ENCODE measurements at regions not wholly inside any gene's neighbourhood (a gene's known extent, or its start where the extent isn't known, plus 50 kb on each side); places are given as distances from the start of the nearest gene placed in this dataset.

DNA sequence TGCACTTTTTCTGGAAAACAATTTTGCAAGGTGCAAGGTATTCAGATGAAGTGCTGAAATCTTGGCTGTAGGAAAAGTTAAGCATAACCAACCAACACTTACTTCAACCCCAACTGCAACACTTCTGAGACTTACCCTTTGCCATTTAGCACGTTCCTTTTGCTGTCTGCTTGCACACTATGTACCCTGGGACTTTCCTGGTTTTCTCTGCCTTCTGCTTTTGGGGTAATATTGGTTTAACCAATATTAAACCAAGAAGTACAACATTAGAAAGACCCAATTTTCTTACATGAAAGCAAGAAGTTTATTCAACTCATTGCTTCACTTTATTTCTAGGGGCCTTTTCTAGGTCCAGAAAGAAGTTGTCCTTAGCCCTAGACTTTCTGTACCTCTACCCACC, 193.0 kb downstream of the HLX start:
- FAIRE-seq = no peak
- SMC1A ChIA-PET (ENCODE audit: uncharacterized antibody, unreplicated experiment) = interaction anchor here (0.9 to 3.9 kb wide), 9 partner anchors 15 to 131 kb away, joined by 3 to 46 read pairs (median 6); no protein-coding TSS in a partner anchor
- peak; percentile 8; the same call in 1 of the 3 replicates for ATAC-seq
- Histone ChIP-seq H3K79me2 (ENCODE audit: control insufficient read depth, insufficient read depth, low read length) (no peaks in the 10 kb centered on the region), H3K4me1 (ENCODE audit: control insufficient read depth, insufficient read depth, low read length) (peaks cover 34% of the 10 kb centered on the region), H3K9me3 (replicated peaks; ENCODE audit: control insufficient read depth, insufficient read depth, low read length) (peaks cover 6% of the 10 kb centered on the region), H2AFZ (ENCODE audit: control insufficient read depth, low read depth, low read length) (no peak overlapping the region), H4K20me1 (ENCODE audit: control insufficient read depth, insufficient read depth) (no peaks in the 10 kb centered on the region), H3K27me3 (replicated peaks in 1 of 2; ENCODE audit: control insufficient read depth in 2 of 2, insufficient read depth in 2 of 2, low read length in 1 of 2) (no peaks in the 10 kb centered on the region), H3K9ac (ENCODE audit: control insufficient read depth, insufficient read depth, low read length) (no peak overlapping the region), H3K36me3 (ENCODE audit: control insufficient read depth in 2 of 2, insufficient read depth in 2 of 2, low read length in 1 of 2) (no peaks in the 10 kb centered on the region; a peak in 1 of 4 replicates), H3K4me3 (no peak overlapping the region), H3K27ac (ENCODE audit: control insufficient read depth, insufficient read depth) (no peak overlapping the region), H3K4me2 (ENCODE audit: control insufficient read depth, insufficient read depth) (0 out of 2 replicates have a peak overlapping the region, but pooled peaks have one; percentile 17)
- DNase-seq (ENCODE audit: low read depth, low spot score) = no peak
- 0% methylated on average over 1 of the region's 1 CpG for WGBS (ENCODE audit: insufficient coverage, insufficient replicate concordance, low lambda C conversion rate, missing lambda C conversion rate)
- BruUV-seq (replicated peaks) = no TSS peak
- in situ Hi-C loops (cut with MboI) (no loop called here), intact Hi-C loops (cut with micrococcal nuclease; ENCODE audit: unreplicated experiment) (no loop called here)
- POLR2A ChIA-PET = no interaction called here
- CTCF ChIA-PET = interaction anchor here (1.2 to 3.4 kb wide), 4 partner anchors 11 to 197 kb away, joined by 3 to 12 read pairs (median 4); no protein-coding TSS in a partner anchor
- RAD21 ChIA-PET (ENCODE audit: unreplicated experiment) = interaction anchor here (0.7 to 5.2 kb wide), 5 partner anchors 26 to 163 kb away, joined by 3 to 53 read pairs (median 3); no protein-coding TSS in a partner anchor
- TF ChIP-seq SPI1 (IDR thresholded peaks at IDR 0.05; ENCODE audit: borderline replicate concordance, insufficient read depth, low read depth, low read length) (peak; percentile 66; the same call in 1 of the 2 replicates), ZNF217 (IDR thresholded peaks at IDR 0.05) (no peak), PML (IDR thresholded peaks at IDR 0.05; ENCODE audit: low read length) (no peak), CHD2 (IDR thresholded peaks at IDR 0.05; ENCODE audit: borderline replicate concordance, low read depth, low read length) (no peak), NBN (IDR thresholded peaks at IDR 0.05) (0 out of 2 replicates have a peak, but pooled peaks have one; percentile 34), HDGF (IDR thresholded peaks at IDR 0.05) (no peak), NFYA (IDR thresholded peaks at IDR 0.05; ENCODE audit: borderline replicate concordance, low read depth, low read length) (no peak), RUNX3 (IDR thresholded peaks at IDR 0.05; ENCODE audit: low read length) (peak; percentile 37), NFYB (IDR thresholded peaks at IDR 0.05; ENCODE audit: insufficient read depth, low read depth, low read length) (no peak), ZZZ3 (IDR thresholded peaks at IDR 0.05; ENCODE audit: control insufficient read depth, insufficient read length, low read depth) (no peak), KAT2A (conservative IDR thresholded peaks at IDR 0.05; ENCODE audit: control insufficient read depth, low read depth, low read length) (no peak), SMAD5 (IDR thresholded peaks at IDR 0.05; ENCODE audit: low read depth) (no peak), IKZF2 (IDR thresholded peaks at IDR 0.05) (peak in 1 of 2 experiments; percentile 19; a peak in 2 of 4 replicates), MTA2 (IDR thresholded peaks at IDR 0.05; ENCODE audit: low read depth) (0 out of 2 replicates have a peak, but pooled peaks have one; percentile 34), TAF1 (IDR thresholded peaks at IDR 0.05; ENCODE audit: borderline replicate concordance, low read depth, low read length) (no peak), RELA (IDR thresholded peaks at IDR 0.05; ENCODE audit: borderline replicate concordance, partially characterized antibody) (no peak)
- TF ChIP-seq, protein P1, sequence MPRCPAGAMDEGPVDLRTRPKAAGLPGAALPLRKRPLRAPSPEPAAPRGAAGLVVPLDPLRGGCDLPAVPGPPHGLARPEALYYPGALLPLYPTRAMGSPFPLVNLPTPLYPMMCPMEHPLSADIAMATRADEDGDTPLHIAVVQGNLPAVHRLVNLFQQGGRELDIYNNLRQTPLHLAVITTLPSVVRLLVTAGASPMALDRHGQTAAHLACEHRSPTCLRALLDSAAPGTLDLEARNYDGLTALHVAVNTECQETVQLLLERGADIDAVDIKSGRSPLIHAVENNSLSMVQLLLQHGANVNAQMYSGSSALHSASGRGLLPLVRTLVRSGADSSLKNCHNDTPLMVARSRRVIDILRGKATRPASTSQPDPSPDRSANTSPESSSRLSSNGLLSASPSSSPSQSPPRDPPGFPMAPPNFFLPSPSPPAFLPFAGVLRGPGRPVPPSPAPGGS (IDR thresholded peaks at IDR 0.05; ENCODE audit: borderline replicate concordance, insufficient read depth, low read depth, low read length, poor library complexity, severe bottlenecking) = no peak
- TF ChIP-seq, protein P2, sequence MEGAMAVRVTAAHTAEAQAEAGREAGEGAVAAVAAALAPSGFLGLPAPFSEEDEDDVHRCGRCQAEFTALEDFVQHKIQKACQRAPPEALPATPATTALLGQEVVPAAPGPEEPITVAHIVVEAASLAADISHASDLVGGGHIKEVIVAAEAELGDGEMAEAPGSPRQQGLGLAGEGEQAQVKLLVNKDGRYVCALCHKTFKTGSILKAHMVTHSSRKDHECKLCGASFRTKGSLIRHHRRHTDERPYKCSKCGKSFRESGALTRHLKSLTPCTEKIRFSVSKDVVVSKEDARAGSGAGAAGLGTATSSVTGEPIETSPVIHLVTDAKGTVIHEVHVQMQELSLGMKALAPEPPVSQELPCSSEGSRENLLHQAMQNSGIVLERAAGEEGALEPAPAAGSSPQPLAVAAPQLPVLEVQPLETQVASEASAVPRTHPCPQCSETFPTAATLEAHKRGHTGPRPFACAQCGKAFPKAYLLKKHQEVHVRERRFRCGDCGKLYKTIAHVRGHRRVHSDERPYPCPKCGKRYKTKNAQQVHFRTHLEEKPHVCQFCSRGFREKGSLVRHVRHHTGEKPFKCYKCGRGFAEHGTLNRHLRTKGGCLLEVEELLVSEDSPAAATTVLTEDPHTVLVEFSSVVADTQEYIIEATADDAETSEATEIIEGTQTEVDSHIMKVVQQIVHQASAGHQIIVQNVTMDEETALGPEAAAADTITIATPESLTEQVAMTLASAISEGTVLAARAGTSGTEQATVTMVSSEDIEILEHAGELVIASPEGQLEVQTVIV (IDR thresholded peaks at IDR 0.05; ENCODE audit: borderline replicate concordance, partially characterized antibody) = no peak
- TF ChIP-seq, protein P3, sequence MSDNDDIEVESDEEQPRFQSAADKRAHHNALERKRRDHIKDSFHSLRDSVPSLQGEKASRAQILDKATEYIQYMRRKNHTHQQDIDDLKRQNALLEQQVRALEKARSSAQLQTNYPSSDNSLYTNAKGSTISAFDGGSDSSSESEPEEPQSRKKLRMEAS (IDR thresholded peaks at IDR 0.05; ENCODE audit: low read depth, low read length) = no peak
